Fibroblast of lung (primary cell): ENCODE measurements at regions not wholly inside any gene's neighbourhood (a gene's known extent, or its start where the extent isn't known, plus 50 kb on each side); places are given as distances from the start of the nearest gene placed in this dataset.

ENCODE experiments used
- EZH2 ChIP-seq: IDR thresholded peaks from 2 replicates; pipeline ENCODE4 v1.5.1; 2012; ENCODE audit warnings: low read length, control low read depth, mild to moderate bottlenecking; ENCODE audit errors: missing control alignments
- TF ChIP-seq, protein P1 (sequence below), 2 donors: IDR thresholded peaks in 1 of 2; conservative IDR thresholded peaks in 1 of 2; 1 replicate in 1 of 2; 2 replicates in 1 of 2; pipeline ENCODE4 v1.5.1; 2011 to 2012; ENCODE audit warnings: low read length in 2 of 2, control low read depth in 1 of 2, inconsistent platforms in 1 of 2, low read depth in 1 of 2, mild to moderate bottlenecking in 1 of 2

GRCh38 chr6:141491684-141492083, 641.0 kb upstream of the GJE1 start:
- TF ChIP-seq, protein P1, sequence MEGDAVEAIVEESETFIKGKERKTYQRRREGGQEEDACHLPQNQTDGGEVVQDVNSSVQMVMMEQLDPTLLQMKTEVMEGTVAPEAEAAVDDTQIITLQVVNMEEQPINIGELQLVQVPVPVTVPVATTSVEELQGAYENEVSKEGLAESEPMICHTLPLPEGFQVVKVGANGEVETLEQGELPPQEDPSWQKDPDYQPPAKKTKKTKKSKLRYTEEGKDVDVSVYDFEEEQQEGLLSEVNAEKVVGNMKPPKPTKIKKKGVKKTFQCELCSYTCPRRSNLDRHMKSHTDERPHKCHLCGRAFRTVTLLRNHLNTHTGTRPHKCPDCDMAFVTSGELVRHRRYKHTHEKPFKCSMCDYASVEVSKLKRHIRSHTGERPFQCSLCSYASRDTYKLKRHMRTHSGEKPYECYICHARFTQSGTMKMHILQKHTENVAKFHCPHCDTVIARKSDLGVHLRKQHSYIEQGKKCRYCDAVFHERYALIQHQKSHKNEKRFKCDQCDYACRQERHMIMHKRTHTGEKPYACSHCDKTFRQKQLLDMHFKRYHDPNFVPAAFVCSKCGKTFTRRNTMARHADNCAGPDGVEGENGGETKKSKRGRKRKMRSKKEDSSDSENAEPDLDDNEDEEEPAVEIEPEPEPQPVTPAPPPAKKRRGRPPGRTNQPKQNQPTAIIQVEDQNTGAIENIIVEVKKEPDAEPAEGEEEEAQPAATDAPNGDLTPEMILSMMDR (conservative IDR thresholded peaks at IDR 0.05 in 1 of 2, IDR thresholded peaks at IDR 0.05 in 1 of 2; ENCODE audit: low read depth in 1 of 2, low read length in 2 of 2), result no peak
- TF ChIP-seq EZH2, result no peak
